ENCODE measurements at regions not wholly inside any gene's neighbourhood (a gene's known extent, or its start where the extent isn't known, plus 50 kb on each side); places are given as distances from the start of the nearest gene placed in this dataset.

- TF ChIP-seq CTCF (IDR thresholded peaks at IDR 0.05) (no peak), POLR2A (IDR thresholded peaks at IDR 0.05) (no peak)
Observed at GRCh38 chrX:41033299-41033698, 51.9 kb upstream of the USP9X start.

Data from upper lobe of left lung (tissue), 4 donors.